GM23338 (cell line): ENCODE measurements at regions not wholly inside any gene's neighbourhood (a gene's known extent, or its start where the extent isn't known, plus 50 kb on each side); places are given as distances from the start of the nearest gene placed in this dataset.
"Not testable (repeated sequence)": the region's sequence is repeated elsewhere in the genome, so short reads cannot be mapped to it uniquely, and the experiment has no call there.

Experiments used
- ATAC-seq: fragments of 200-7000 bp; cut with Tn5 transposase; 3 replicates; pipeline ENCODE4 v1.9.1; 2020
- DNase-seq: peaks from one replicate; pipeline ENCODE4 v3.0.0-alpha.2; 2015; ENCODE audit warnings: low spot score
- H2AFZ ChIP-seq: fragments of 200-600 bp; sonication (generic); 2 replicates; pipeline ENCODE4 v1.8.0; 2016; ENCODE audit warnings: antibody characterized with exemption, mild to moderate bottlenecking, moderate library complexity
- H3F3A ChIP-seq: fragments of 200-600 bp; sonication (generic); replicated peaks from 2 replicates; pipeline ENCODE4 v1.8.0; 2017; ENCODE audit warnings: antibody characterized with exemption, mixed run types, low read depth
- H3K27ac ChIP-seq: fragments of 200-600 bp; sonication (generic); 2 replicates; pipeline ENCODE4 v1.6.1; 2016; ENCODE audit warnings: low read depth
- H3K27me3 ChIP-seq: fragments of 200-600 bp; sonication (generic); 2 replicates; pipeline ENCODE4 v1.8.0; 2016; ENCODE audit warnings: mild to moderate bottlenecking, mixed run types, moderate library complexity; ENCODE audit not compliant: insufficient read depth
- H3K36me3 ChIP-seq: fragments of 200-600 bp; sonication (generic); 2 replicates; pipeline ENCODE4 v1.8.0; 2016; ENCODE audit warnings: mild to moderate bottlenecking; ENCODE audit not compliant: insufficient read depth
- H3K4me1 ChIP-seq: fragments of 200-600 bp; sonication (generic); 2 replicates; pipeline ENCODE4 v1.8.0; 2016; ENCODE audit warnings: mild to moderate bottlenecking, moderate library complexity; ENCODE audit not compliant: insufficient read depth
- H3K4me2 ChIP-seq: fragments of 200-600 bp; sonication (generic); 2 replicates; pipeline ENCODE4 v1.7.1; 2017; ENCODE audit warnings: mixed run types
- H3K4me3 ChIP-seq: fragments of 200-600 bp; sonication (generic); 2 replicates; pipeline ENCODE4 v1.6.1; 2016; ENCODE audit warnings: mixed run types
- H3K79me2 ChIP-seq: fragments of 200-600 bp; sonication (generic); replicated peaks from 2 replicates; pipeline ENCODE4 v1.8.0; 2017; ENCODE audit warnings: mild to moderate bottlenecking; ENCODE audit not compliant: insufficient read depth
- H3K9me2 ChIP-seq: fragments of 200-600 bp; sonication (generic); 2 replicates; pipeline ENCODE4 v1.8.0; 2017; ENCODE audit not compliant: insufficient read depth
- H4K20me1 ChIP-seq: fragments of 200-600 bp; sonication (generic); replicated peaks from 2 replicates; pipeline ENCODE4 v1.8.0; 2017; ENCODE audit warnings: mild to moderate bottlenecking; ENCODE audit not compliant: insufficient read depth
- H3K27ac Mint-ChIP-seq: 2 replicates; pipeline ENCODE4 v1.8.0; 2020; ENCODE audit warnings: inconsistent platforms, mild to moderate bottlenecking, moderate library complexity, mixed read lengths
- H3K27me3 Mint-ChIP-seq: 3 replicates; pipeline ENCODE4 v1.8.0; 2022; ENCODE audit warnings: low read depth, mild to moderate bottlenecking, moderate library complexity, mixed read lengths, inconsistent platforms; ENCODE audit not compliant: insufficient read depth, poor library complexity
- H3K36me3 Mint-ChIP-seq: 3 replicates; pipeline ENCODE4 v1.8.0; 2021; ENCODE audit warnings: low read depth, mild to moderate bottlenecking, inconsistent platforms, moderate library complexity, mixed read lengths
- H3K4me1 Mint-ChIP-seq: 3 replicates; pipeline ENCODE4 v1.8.0; 2020; ENCODE audit warnings: mild to moderate bottlenecking, inconsistent platforms, mixed read lengths
- H3K4me3 Mint-ChIP-seq: 3 replicates; pipeline ENCODE4 v1.8.0; 2021; ENCODE audit warnings: moderate library complexity, mild to moderate bottlenecking, inconsistent platforms, mixed read lengths
- H3K9me3 Mint-ChIP-seq: 3 replicates; pipeline ENCODE4 v1.8.0; 2020; ENCODE audit warnings: moderate library complexity, mild to moderate bottlenecking, inconsistent platforms, mixed read lengths
- EZH2phosphoT487 ChIP-seq: fragments of 200-600 bp; sonication (generic); IDR thresholded peaks from one replicate; pipeline ENCODE4 v1.8.1; 2018; ENCODE audit warnings: antibody characterized with exemption; ENCODE audit not compliant: unreplicated experiment
- JUNB ChIP-seq: IDR thresholded peaks from one replicate; pipeline ENCODE4 v1.6.1; 2016; ENCODE audit warnings: antibody characterized with exemption; ENCODE audit not compliant: unreplicated experiment
- NANOG ChIP-seq: IDR thresholded peaks from 2 replicates; pipeline ENCODE4 v1.6.1; 2016; ENCODE audit warnings: antibody characterized with exemption, borderline replicate concordance
- STAT1 ChIP-seq: IDR thresholded peaks from one replicate; pipeline ENCODE4 v1.6.1; 2016; ENCODE audit warnings: antibody characterized with exemption; ENCODE audit not compliant: unreplicated experiment
- ZNF114 ChIP-seq: fragments of 250-450 bp; sonication (Bioruptor Pico); IDR thresholded peaks from 2 replicates; pipeline ENCODE4 v1.5.0; 2020; ENCODE audit warnings: mild to moderate bottlenecking, moderate library complexity
- TF ChIP-seq, protein P1 (sequence below): fragments of 250-450 bp; sonication (Bioruptor Pico); IDR thresholded peaks from 2 replicates; pipeline ENCODE4 v1.5.0; 2020; ENCODE audit warnings: mild to moderate bottlenecking, moderate library complexity
- TF ChIP-seq, protein P2 (sequence below): IDR thresholded peaks from 2 replicates; pipeline ENCODE4 v1.6.1; 2016; ENCODE audit warnings: antibody characterized with exemption
- TF ChIP-seq, protein P3 (sequence below): IDR thresholded peaks from one replicate; pipeline ENCODE4 v1.6.1; 2018; ENCODE audit warnings: antibody characterized with exemption; ENCODE audit not compliant: unreplicated experiment

DNA sequence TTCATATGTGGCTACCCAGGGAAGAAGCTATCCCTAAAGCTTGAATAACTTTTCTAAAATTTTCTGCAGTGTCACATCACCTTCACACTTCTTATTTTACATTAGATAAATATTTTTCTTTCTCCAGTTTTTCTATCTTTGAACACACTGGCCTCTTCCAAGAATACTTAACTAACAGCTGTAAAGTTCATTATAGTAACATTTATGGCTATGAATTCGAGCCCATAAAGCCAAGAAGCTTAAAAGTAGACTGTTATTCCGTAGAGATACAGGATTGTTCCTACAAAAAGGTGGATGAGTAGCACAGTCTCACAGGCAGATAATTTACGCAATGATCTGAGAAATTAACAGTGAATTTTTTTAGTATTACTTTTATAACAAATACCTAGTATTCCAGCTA is 55.7 kb upstream of the BMP5 start (continued):
- TF ChIP-seq, protein P1, sequence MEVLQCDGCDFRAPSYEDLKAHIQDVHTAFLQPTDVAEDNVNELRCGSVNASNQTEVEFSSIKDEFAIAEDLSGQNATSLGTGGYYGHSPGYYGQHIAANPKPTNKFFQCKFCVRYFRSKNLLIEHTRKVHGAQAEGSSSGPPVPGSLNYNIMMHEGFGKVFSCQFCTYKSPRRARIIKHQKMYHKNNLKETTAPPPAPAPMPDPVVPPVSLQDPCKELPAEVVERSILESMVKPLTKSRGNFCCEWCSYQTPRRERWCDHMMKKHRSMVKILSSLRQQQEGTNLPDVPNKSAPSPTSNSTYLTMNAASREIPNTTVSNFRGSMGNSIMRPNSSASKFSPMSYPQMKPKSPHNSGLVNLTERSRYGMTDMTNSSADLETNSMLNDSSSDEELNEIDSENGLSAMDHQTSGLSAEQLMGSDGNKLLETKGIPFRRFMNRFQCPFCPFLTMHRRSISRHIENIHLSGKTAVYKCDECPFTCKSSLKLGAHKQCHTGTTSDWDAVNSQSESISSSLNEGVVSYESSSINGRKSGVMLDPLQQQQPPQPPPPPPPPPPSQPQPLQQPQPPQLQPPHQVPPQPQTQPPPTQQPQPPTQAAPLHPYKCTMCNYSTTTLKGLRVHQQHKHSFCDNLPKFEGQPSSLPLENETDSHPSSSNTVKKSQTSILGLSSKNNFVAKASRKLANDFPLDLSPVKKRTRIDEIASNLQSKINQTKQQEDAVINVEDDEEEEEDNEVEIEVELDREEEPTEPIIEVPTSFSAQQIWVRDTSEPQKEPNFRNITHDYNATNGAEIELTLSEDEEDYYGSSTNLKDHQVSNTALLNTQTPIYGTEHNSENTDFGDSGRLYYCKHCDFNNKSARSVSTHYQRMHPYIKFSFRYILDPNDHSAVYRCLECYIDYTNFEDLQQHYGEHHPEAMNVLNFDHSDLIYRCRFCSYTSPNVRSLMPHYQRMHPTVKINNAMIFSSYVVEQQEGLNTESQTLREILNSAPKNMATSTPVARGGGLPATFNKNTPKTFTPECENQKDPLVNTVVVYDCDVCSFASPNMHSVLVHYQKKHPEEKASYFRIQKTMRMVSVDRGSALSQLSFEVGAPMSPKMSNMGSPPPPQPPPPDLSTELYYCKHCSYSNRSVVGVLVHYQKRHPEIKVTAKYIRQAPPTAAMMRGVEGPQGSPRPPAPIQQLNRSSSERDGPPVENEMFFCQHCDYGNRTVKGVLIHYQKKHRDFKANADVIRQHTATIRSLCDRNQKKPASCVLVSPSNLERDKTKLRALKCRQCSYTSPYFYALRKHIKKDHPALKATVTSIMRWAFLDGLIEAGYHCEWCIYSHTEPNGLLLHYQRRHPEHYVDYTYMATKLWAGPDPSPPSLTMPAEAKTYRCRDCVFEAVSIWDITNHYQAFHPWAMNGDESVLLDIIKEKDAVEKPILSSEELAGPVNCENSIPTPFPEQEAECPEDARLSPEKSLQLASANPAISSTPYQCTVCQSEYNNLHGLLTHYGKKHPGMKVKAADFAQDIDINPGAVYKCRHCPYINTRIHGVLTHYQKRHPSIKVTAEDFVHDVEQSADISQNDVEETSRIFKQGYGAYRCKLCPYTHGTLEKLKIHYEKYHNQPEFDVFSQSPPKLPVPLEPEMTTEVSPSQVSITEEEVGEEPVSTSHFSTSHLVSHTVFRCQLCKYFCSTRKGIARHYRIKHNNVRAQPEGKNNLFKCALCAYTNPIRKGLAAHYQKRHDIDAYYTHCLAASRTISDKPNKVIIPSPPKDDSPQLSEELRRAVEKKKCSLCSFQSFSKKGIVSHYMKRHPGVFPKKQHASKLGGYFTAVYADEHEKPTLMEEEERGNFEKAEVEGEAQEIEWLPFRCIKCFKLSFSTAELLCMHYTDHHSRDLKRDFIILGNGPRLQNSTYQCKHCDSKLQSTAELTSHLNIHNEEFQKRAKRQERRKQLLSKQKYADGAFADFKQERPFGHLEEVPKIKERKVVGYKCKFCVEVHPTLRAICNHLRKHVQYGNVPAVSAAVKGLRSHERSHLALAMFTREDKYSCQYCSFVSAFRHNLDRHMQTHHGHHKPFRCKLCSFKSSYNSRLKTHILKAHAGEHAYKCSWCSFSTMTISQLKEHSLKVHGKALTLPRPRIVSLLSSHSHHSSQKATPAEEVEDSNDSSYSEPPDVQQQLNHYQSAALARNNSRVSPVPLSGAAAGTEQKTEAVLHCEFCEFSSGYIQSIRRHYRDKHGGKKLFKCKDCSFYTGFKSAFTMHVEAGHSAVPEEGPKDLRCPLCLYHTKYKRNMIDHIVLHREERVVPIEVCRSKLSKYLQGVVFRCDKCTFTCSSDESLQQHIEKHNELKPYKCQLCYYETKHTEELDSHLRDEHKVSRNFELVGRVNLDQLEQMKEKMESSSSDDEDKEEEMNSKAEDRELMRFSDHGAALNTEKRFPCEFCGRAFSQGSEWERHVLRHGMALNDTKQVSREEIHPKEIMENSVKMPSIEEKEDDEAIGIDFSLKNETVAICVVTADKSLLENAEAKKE = no peak
- no peak for TF ChIP-seq NANOG
- TF ChIP-seq ZNF114 = no peak

DNA sequence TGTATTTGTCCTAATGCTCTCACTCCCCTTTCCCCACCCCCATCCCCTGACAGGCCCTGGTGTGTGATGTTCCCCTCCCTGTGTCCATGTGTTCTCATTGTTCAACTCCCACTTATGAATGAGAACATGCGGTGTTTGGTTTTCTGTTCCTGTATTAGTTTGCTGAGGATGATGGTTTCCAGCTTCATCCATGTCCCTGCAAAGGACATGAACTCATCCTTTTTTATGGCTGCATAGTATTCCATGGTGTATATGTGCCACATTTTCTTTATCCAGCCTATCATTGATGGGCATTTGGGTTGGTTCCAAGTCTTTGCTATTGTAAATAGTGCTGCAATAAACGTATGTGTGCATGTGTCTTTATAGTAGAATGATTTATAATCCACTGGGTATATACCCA is 52.3 kb upstream of the BMP5 start:
- H3K36me3 ChIP-seq, H4K20me1 ChIP-seq, H3K79me2 ChIP-seq, H3K27me3 ChIP-seq, H3K27me3 Mint-ChIP-seq, H3K4me3 Mint-ChIP-seq, H3K27ac ChIP-seq, H3K27ac Mint-ChIP-seq, H3K4me2 ChIP-seq, ATAC-seq, H3K4me3 ChIP-seq, H3K9me3 Mint-ChIP-seq, H3K9me2 ChIP-seq, H2AFZ ChIP-seq, H3K4me1 Mint-ChIP-seq, H3K36me3 Mint-ChIP-seq, H3K4me1 ChIP-seq, DNase-seq, H3F3A ChIP-seq: not testable (repeated sequence)

DNA sequence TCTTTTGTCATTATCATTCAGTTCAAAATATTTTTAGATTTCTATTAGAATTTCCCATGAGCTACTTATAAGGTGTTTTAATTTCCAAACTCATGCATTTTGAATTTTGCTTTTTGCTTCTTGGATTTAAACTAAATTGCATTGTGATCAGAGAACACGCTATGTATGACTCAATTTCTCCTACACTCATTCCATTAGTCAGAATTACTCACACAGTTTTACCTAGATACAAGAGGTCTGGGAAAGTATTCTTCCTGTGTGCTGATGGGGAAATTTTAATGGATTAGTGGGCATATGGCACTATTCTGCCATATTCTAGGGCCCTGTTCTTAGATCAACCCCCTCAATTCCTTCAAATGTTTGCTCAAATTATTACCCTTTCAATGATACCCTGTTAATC is 49.9 kb upstream of the BMP5 start:
- no peak overlapping the region for H3K27ac Mint-ChIP-seq
- Histone ChIP-seq H3K27me3 (no peaks in the 10 kb centered on the region), H3F3A (no peaks in the 10 kb centered on the region), H3K4me2 (no peak overlapping the region), H3K4me1 (no peaks in the 10 kb centered on the region), H3K9me2 (no peaks in the 10 kb centered on the region), H3K4me3 (no peak overlapping the region), H3K27ac (no peak overlapping the region), H4K20me1 (no peaks in the 10 kb centered on the region), H3K79me2 (no peaks in the 10 kb centered on the region), H2AFZ (no peak overlapping the region), H3K36me3 (no peaks in the 10 kb centered on the region)
- DNase-seq = no peak
- H3K27me3 Mint-ChIP-seq = peaks cover 2% of the 10 kb centered on the region
- no peaks in the 10 kb centered on the region for H3K36me3 Mint-ChIP-seq
- H3K9me3 Mint-ChIP-seq = no peaks in the 10 kb centered on the region
- ATAC-seq = no peak
- H3K4me3 Mint-ChIP-seq = no peak overlapping the region
- H3K4me1 Mint-ChIP-seq = no peaks in the 10 kb centered on the region
- TF ChIP-seq, protein P2, sequence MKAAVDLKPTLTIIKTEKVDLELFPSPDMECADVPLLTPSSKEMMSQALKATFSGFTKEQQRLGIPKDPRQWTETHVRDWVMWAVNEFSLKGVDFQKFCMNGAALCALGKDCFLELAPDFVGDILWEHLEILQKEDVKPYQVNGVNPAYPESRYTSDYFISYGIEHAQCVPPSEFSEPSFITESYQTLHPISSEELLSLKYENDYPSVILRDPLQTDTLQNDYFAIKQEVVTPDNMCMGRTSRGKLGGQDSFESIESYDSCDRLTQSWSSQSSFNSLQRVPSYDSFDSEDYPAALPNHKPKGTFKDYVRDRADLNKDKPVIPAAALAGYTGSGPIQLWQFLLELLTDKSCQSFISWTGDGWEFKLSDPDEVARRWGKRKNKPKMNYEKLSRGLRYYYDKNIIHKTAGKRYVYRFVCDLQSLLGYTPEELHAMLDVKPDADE = no peak
- TF ChIP-seq JUNB = no peak
- no peak for TF ChIP-seq NANOG
- TF ChIP-seq, protein P3, sequence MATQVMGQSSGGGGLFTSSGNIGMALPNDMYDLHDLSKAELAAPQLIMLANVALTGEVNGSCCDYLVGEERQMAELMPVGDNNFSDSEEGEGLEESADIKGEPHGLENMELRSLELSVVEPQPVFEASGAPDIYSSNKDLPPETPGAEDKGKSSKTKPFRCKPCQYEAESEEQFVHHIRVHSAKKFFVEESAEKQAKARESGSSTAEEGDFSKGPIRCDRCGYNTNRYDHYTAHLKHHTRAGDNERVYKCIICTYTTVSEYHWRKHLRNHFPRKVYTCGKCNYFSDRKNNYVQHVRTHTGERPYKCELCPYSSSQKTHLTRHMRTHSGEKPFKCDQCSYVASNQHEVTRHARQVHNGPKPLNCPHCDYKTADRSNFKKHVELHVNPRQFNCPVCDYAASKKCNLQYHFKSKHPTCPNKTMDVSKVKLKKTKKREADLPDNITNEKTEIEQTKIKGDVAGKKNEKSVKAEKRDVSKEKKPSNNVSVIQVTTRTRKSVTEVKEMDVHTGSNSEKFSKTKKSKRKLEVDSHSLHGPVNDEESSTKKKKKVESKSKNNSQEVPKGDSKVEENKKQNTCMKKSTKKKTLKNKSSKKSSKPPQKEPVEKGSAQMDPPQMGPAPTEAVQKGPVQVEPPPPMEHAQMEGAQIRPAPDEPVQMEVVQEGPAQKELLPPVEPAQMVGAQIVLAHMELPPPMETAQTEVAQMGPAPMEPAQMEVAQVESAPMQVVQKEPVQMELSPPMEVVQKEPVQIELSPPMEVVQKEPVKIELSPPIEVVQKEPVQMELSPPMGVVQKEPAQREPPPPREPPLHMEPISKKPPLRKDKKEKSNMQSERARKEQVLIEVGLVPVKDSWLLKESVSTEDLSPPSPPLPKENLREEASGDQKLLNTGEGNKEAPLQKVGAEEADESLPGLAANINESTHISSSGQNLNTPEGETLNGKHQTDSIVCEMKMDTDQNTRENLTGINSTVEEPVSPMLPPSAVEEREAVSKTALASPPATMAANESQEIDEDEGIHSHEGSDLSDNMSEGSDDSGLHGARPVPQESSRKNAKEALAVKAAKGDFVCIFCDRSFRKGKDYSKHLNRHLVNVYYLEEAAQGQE = no peak
- TF ChIP-seq STAT1 = no peak
- TF ChIP-seq EZH2phosphoT487 = no peak
